NCI-H1105 (cell line): ENCODE measurements at regions not wholly inside any gene's neighbourhood (a gene's known extent, or its start where the extent isn't known, plus 50 kb on each side); places are given as distances from the start of the nearest gene placed in this dataset.

Experiments used
- DNase-seq: peaks from one replicate; lab custom pipeline; 2025; lab: John Stamatoyannopoulos, UW

- DNase-seq, result no peak
These were observed 97.0 kb upstream of the SALL3 start for GRCh38 chr18:78882585-78882984.

- no peak for DNase-seq
These were observed 96.1 kb upstream of the SALL3 start for GRCh38 chr18:78883501-78883900.

- no peak for DNase-seq
These were observed 95.1 kb upstream of the SALL3 start for GRCh38 chr18:78884502-78884901.

GRCh38 chr18:78889250-78889649 is 90.4 kb upstream of the SALL3 start:
- DNase-seq, result no peak

- DNase-seq, result no peak
These were observed 89.2 kb upstream of the SALL3 start for GRCh38 chr18:78890388-78890787.

GRCh38 chr18:78891185-78891762 is 88.3 kb upstream of the SALL3 start:
- DNase-seq, result peak; percentile 83

- no peak for DNase-seq
These were observed 87.4 kb upstream of the SALL3 start for GRCh38 chr18:78892177-78892576.

GRCh38 chr18:78892721-78893120 is 86.9 kb upstream of the SALL3 start:
- no peak for DNase-seq

- DNase-seq, result no peak
These were observed 86.2 kb upstream of the SALL3 start for GRCh38 chr18:78893281-78894032.

GRCh38 chr18:78894033-78894305 is 85.6 kb upstream of the SALL3 start:
- DNase-seq, result no peak

GRCh38 chr18:78895207-78896001 is 84.2 kb upstream of the SALL3 start:
- no peak for DNase-seq

GRCh38 chr18:78896111-78896905 is 83.3 kb upstream of the SALL3 start:
- DNase-seq, result no peak

GRCh38 chr18:78898066-78898465 is 81.6 kb upstream of the SALL3 start:
- DNase-seq, result no peak

- DNase-seq, result no peak
These were observed 81.0 kb upstream of the SALL3 start for GRCh38 chr18:78898635-78899034.

- DNase-seq, result no peak
These were observed 80.4 kb upstream of the SALL3 start for GRCh38 chr18:78899241-78899640.

GRCh38 chr18:78900938-78901909 is 78.4 kb upstream of the SALL3 start:
- no peak for DNase-seq

GRCh38 chr18:78901923-78902794 is 77.5 kb upstream of the SALL3 start:
- DNase-seq, result no peak

- DNase-seq, result no peak
These were observed 76.7 kb upstream of the SALL3 start for GRCh38 chr18:78902795-78903435.

- DNase-seq, result no peak
These were observed 76.0 kb upstream of the SALL3 start for GRCh38 chr18:78903436-78904178.
